Non-pigmented ciliary epithelial cell (primary cell): ENCODE measurements at regions not wholly inside any gene's neighbourhood (a gene's known extent, or its start where the extent isn't known, plus 50 kb on each side); places are given as distances from the start of the nearest gene placed in this dataset.
"Not testable (repeated sequence)": the region's sequence is repeated elsewhere in the genome, so short reads cannot be mapped to it uniquely, and the experiment has no call there.

Experiments
- DNase-seq: peaks from one replicate; pipeline ENCODE4 v3.0.0-alpha.2; 2010; ENCODE audit warnings: low read depth

- DNase-seq: no peak
These were observed 672.7 kb downstream of the ZEB2 start for GRCh38 chr2:143847257-143847656.

GRCh38 chr2:143844986-143845385 is 674.9 kb downstream of the ZEB2 start:
- no peak for DNase-seq

- DNase-seq: no peak
These were observed 676.2 kb downstream of the ZEB2 start for GRCh38 chr2:143843686-143844085.

- DNase-seq: no peak
These were observed 677.1 kb downstream of the ZEB2 start for GRCh38 chr2:143842836-143843235.

- no peak for DNase-seq
These were observed 678.0 kb downstream of the ZEB2 start for GRCh38 chr2:143841935-143842334.

GRCh38 chr2:143840601-143841000 is 679.3 kb downstream of the ZEB2 start:
- no peak for DNase-seq

GRCh38 chr2:143840194-143840593 is 679.7 kb downstream of the ZEB2 start:
- DNase-seq: no peak

GRCh38 chr2:143839456-143839855 is 680.5 kb downstream of the ZEB2 start:
- no peak for DNase-seq

- not testable (repeated sequence) for DNase-seq
These were observed 682.9 kb downstream of the ZEB2 start for GRCh38 chr2:143837055-143837454.

- no peak for DNase-seq
These were observed 684.4 kb downstream of the ZEB2 start for GRCh38 chr2:143835481-143835880.

- DNase-seq: no peak
These were observed 686.8 kb downstream of the ZEB2 start for GRCh38 chr2:143833015-143833660.

GRCh38 chr2:143830476-143830875 is 689.4 kb downstream of the ZEB2 start:
- DNase-seq: no peak

- no peak for DNase-seq
These were observed 691.0 kb downstream of the ZEB2 start for GRCh38 chr2:143828763-143829537.

- no peak for DNase-seq
These were observed 695.1 kb downstream of the ZEB2 start for GRCh38 chr2:143824791-143825190.

- DNase-seq: no peak
These were observed 694.7 kb downstream of the ARHGAP15 start for GRCh38 chr2:143823876-143824275.

- no peak for DNase-seq
These were observed 694.1 kb downstream of the ARHGAP15 start for GRCh38 chr2:143823296-143823695.

GRCh38 chr2:143822736-143823135 is 693.5 kb downstream of the ARHGAP15 start:
- DNase-seq: no peak

- no peak for DNase-seq
These were observed 690.5 kb downstream of the ARHGAP15 start for GRCh38 chr2:143819764-143820163.

- DNase-seq: no peak
These were observed 690.0 kb downstream of the ARHGAP15 start for GRCh38 chr2:143819190-143819735.
